ENCODE measurements at regions not wholly inside any gene's neighbourhood (a gene's known extent, or its start where the extent isn't known, plus 50 kb on each side); places are given as distances from the start of the nearest gene placed in this dataset.

GRCh38 chr5:82339792-82340191 is 61.6 kb upstream of the RPS23 start:
- TF ChIP-seq CTCF (IDR thresholded peaks at IDR 0.05; ENCODE audit: borderline replicate concordance, insufficient read depth, low read depth, low read length), result no peak
- no peak overlapping the region for H3K4me3 ChIP-seq (ENCODE audit: low read depth, low read length)

- no peak for TF ChIP-seq CTCF (IDR thresholded peaks at IDR 0.05; ENCODE audit: borderline replicate concordance, insufficient read depth, low read depth, low read length)
Observed at GRCh38 chr5:82338771-82339373, 60.7 kb upstream of the RPS23 start.

GRCh38 chr5:82336959-82337351 is 58.8 kb upstream of the RPS23 start:
- TF ChIP-seq CTCF (IDR thresholded peaks at IDR 0.05; ENCODE audit: borderline replicate concordance, insufficient read depth, low read depth, low read length), result no peak
- no peak overlapping the region for H3K4me3 ChIP-seq (ENCODE audit: low read depth, low read length)

More at GRCh38 chr5:82338771-82339373, 60.7 kb upstream of the RPS23 start:
- no peak overlapping the region for H3K4me3 ChIP-seq (ENCODE audit: low read depth, low read length)

- H3K4me3 ChIP-seq (ENCODE audit: low read depth, low read length), result no peak overlapping the region
- no peak for TF ChIP-seq CTCF (IDR thresholded peaks at IDR 0.05; ENCODE audit: borderline replicate concordance, insufficient read depth, low read depth, low read length)
Observed at GRCh38 chr5:82336226-82336958, 58.2 kb upstream of the RPS23 start.

- no peak for TF ChIP-seq CTCF (IDR thresholded peaks at IDR 0.05; ENCODE audit: borderline replicate concordance, insufficient read depth, low read depth, low read length)
- H3K4me3 ChIP-seq (ENCODE audit: low read depth, low read length), result no peak overlapping the region
Observed at GRCh38 chr5:82335806-82336205, 57.7 kb upstream of the RPS23 start.

- no peak for TF ChIP-seq CTCF (IDR thresholded peaks at IDR 0.05; ENCODE audit: borderline replicate concordance, insufficient read depth, low read depth, low read length)
- no peak overlapping the region for H3K4me3 ChIP-seq (ENCODE audit: low read depth, low read length)
Observed at GRCh38 chr5:82334856-82335255, 56.7 kb upstream of the RPS23 start.

Data from GM12875 (cell line).